ENCODE measurements at regions not wholly inside any gene's neighbourhood (a gene's known extent, or its start where the extent isn't known, plus 50 kb on each side); places are given as distances from the start of the nearest gene placed in this dataset.
A peak's percentile ranks its signal among the peaks of the same experiment; 100 is the strongest.

DNA sequence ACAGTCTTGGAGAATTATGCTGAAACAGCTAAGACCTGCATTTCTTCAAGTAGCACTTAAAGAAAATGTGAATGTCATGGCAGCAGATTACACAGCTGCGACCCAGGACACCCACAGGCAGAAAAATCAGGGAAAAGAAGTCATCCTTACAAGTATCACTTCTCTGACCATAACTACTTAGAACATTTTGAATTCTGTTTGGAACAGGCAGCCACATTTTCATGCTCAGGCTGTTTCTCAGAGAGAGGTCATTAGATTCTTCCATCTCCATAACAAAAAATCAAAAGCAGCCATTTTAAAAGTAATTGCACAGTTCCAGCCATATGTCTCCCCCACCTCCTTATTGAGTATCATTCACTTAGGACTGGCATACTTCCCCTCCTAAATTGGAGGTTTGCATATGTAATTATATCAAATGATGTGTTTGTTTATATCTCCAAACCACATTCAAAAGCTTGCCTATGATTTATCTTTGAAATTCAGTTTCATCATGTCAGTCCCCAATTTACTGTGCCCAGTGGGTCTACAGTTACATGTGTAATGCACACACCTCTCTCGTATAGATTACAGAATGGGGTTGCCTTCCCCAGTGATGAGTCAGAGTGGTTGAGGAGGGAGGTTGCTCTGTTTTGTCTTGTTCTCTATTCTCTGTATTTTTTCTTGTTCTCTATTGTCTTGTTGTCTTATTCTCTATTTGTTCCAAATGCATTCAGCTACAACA lies 276.5 kb upstream of the MTNR1B start:
- Histone ChIP-seq H3K4me1 (ENCODE audit: insufficient read depth) (peaks cover 2% of the 10 kb centered on the region; the same call in 1 of the 2 replicates), H3K36me3 (ENCODE audit: low read depth) (no peaks in the 10 kb centered on the region), H3K4me2 (ENCODE audit: unreplicated experiment) (no peak overlapping the region), H3K27ac (no peak overlapping the region), H3K4me3 (no peak overlapping the region), H3K9ac (no peak overlapping the region), H4K20me1 (ENCODE audit: insufficient read depth) (no peaks in the 10 kb centered on the region), H3K9me3 (ENCODE audit: low read depth) (no peaks in the 10 kb centered on the region), H3K27me3 (replicated peaks; ENCODE audit: insufficient read depth) (no peaks in the 10 kb centered on the region), H3K79me2 (ENCODE audit: insufficient read depth) (no peaks in the 10 kb centered on the region), H3K9me2 (ENCODE audit: insufficient read depth) (no peaks in the 10 kb centered on the region), H2AFZ (no peak overlapping the region), H3F3A (ENCODE audit: insufficient read depth) (0 out of 2 replicates have a peak, but pooled peaks cover 2% of the 10 kb centered on the region)
- TF ChIP-seq EZH2 (IDR thresholded peaks at IDR 0.05; ENCODE audit: insufficient read depth, poor library complexity, severe bottlenecking) (no peak), EZH2phosphoT487 (IDR thresholded peaks at IDR 0.05; ENCODE audit: insufficient read depth, low read depth) (no peak)
- 31% methylated on average over 2 of the region's 2 CpGs for WGBS, 2 experiments (ENCODE audit: low coverage in 1 of 2, low lambda C conversion rate in 2 of 2, missing lambda C conversion rate in 2 of 2)
- peak; percentile 25 for DNase-seq
- in situ Hi-C loops (cut with MboI), result no loop called here

DNA sequence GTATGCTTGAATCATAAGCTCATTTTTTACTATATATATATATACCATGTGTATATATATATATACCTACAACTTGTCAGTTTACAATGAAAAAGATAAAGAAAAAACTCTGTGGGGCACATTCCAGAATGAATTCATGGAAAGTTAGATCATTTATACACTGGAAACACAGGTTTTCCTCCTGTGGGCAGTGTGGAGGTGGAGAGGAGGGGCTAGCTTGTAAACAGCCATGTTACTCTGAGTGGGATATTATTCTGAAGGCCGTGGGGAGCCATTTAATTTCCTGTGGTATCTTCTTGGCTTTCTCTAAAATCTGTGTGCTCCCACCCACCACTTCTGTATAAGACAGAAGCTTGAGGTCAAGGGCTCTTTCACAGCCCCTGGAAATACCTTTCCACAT lies 273.4 kb upstream of the MTNR1B start:
- no peak overlapping the region for H2AFZ ChIP-seq
- H3K27me3 ChIP-seq (replicated peaks; ENCODE audit: insufficient read depth), result no peaks in the 10 kb centered on the region
- WGBS, 2 experiments (ENCODE audit: low coverage in 1 of 2, low lambda C conversion rate in 2 of 2, missing lambda C conversion rate in 2 of 2), result 92 to 96% methylated on average over 1 of the region's 1 CpG
- no peaks in the 10 kb centered on the region for H3K9me2 ChIP-seq (ENCODE audit: insufficient read depth)
- H3K27ac ChIP-seq, result no peak overlapping the region
- TF ChIP-seq EZH2 (IDR thresholded peaks at IDR 0.05; ENCODE audit: insufficient read depth, poor library complexity, severe bottlenecking) (no peak), EZH2phosphoT487 (IDR thresholded peaks at IDR 0.05; ENCODE audit: insufficient read depth, low read depth) (no peak)
- no peaks in the 10 kb centered on the region for H3K79me2 ChIP-seq (ENCODE audit: insufficient read depth)
- H3K4me2 ChIP-seq (ENCODE audit: unreplicated experiment), result no peak overlapping the region
- no peak overlapping the region for H3K4me3 ChIP-seq
- peaks cover 4% of the 10 kb centered on the region; the same call in 1 of the 2 replicates for H3K4me1 ChIP-seq (ENCODE audit: insufficient read depth)
- no peak overlapping the region for H3K9ac ChIP-seq
- no peak for DNase-seq
- H3K36me3 ChIP-seq (ENCODE audit: low read depth), result no peaks in the 10 kb centered on the region
- in situ Hi-C loops (cut with MboI), result no loop called here
- 0 out of 2 replicates have a peak, but pooled peaks cover 5% of the 10 kb centered on the region for H3F3A ChIP-seq (ENCODE audit: insufficient read depth)
- H4K20me1 ChIP-seq (ENCODE audit: insufficient read depth), result no peaks in the 10 kb centered on the region
- H3K9me3 ChIP-seq (ENCODE audit: low read depth), result no peaks in the 10 kb centered on the region

DNA sequence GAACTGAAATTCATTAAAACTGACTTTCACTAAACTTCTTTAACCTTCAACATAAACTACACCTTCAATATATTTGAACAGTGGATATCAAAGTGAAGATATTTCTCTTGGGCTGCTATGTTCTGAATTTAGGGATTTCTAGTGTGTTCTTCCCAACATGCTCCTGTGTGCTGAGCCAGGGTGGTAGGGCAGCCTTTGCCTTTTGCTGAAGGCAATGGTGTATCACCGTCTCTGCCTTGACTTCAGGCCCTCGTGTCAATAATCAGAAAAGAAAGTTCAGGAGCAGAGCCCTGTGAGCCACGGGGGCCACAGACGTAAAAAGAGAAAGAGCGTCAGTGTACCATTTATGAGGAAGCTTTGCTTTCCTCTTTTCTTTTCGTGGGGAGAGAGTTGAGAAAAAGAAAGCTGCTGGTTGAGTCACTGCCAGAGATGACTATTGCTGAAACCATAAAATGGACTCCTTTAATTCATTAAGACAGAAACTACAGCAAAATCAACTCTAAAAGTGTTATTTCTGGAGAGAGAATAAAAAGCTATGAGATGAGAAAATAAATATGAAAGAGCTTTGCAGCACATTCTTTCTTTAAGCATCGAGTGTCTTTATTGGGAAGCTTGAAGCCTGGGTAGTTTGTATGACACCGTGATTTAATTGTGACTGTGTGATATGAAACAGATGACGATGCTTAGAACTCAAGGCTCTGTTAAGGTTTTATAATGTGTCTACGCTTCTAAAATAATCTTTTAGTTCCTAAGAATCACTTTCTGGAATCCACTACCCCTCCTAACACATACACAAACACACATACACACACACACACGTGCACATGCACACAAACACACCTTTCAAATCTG lies 271.8 kb upstream of the MTNR1B start:
- no peaks in the 10 kb centered on the region for H3K27me3 ChIP-seq (replicated peaks; ENCODE audit: insufficient read depth)
- no peaks in the 10 kb centered on the region for H3K79me2 ChIP-seq (ENCODE audit: insufficient read depth)
- peaks cover 11% of the 10 kb centered on the region for H3K4me1 ChIP-seq (ENCODE audit: insufficient read depth)
- in situ Hi-C loops (cut with MboI), result no loop called here
- no peaks in the 10 kb centered on the region for H3K9me3 ChIP-seq (ENCODE audit: low read depth)
- H3K9me2 ChIP-seq (ENCODE audit: insufficient read depth), result no peaks in the 10 kb centered on the region
- DNase-seq, result peak; percentile 70
- H3K36me3 ChIP-seq (ENCODE audit: low read depth), result no peaks in the 10 kb centered on the region
- H3K27ac ChIP-seq, result peak overlapping the region; percentile 32; the same call in 1 of the 2 replicates
- TF ChIP-seq EZH2 (IDR thresholded peaks at IDR 0.05; ENCODE audit: insufficient read depth, poor library complexity, severe bottlenecking) (no peak), EZH2phosphoT487 (IDR thresholded peaks at IDR 0.05; ENCODE audit: insufficient read depth, low read depth) (no peak)
- H3K4me3 ChIP-seq, result peak overlapping the region; percentile 66
- H3F3A ChIP-seq (ENCODE audit: insufficient read depth), result peaks cover 11% of the 10 kb centered on the region
- WGBS, 2 experiments (ENCODE audit: low coverage in 1 of 2, low lambda C conversion rate in 2 of 2, missing lambda C conversion rate in 2 of 2), result 5 to 9% methylated on average over 11 of the region's 11 CpGs
- H2AFZ ChIP-seq, result peak overlapping the region; percentile 91
- H4K20me1 ChIP-seq (ENCODE audit: insufficient read depth), result no peaks in the 10 kb centered on the region
- peak overlapping the region; percentile 62 for H3K9ac ChIP-seq
- H3K4me2 ChIP-seq (ENCODE audit: unreplicated experiment), result peak overlapping the region; percentile 93

DNA sequence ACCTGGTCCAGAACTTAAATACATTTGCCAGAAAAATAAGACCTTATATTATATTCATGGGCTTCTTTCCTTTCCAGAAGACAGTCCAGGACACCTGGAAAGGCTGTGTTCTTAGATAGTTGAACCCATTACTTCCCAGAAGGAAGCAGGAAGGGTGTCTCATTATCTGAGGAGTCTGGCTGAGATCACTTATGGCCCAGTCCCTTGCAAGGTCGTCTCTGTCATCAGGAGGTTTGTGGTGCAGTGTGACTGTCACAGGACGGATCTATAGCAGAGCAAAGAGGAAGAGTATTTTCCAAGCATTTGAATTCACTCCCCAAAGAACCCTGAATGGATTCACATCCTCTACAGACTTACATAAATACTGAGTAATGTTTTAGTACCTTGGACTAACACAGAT lies 270.7 kb upstream of the MTNR1B start:
- H3K9me2 ChIP-seq (ENCODE audit: insufficient read depth), result no peaks in the 10 kb centered on the region
- in situ Hi-C loops (cut with MboI), result no loop called here
- 48% methylated on average over 2 of the region's 2 CpGs for WGBS, 2 experiments (ENCODE audit: low coverage in 1 of 2, low lambda C conversion rate in 2 of 2, missing lambda C conversion rate in 2 of 2)

More for the DNA sequence above, 270.7 kb upstream of the MTNR1B start:
- H3K79me2 ChIP-seq (ENCODE audit: insufficient read depth), result no peaks in the 10 kb centered on the region
- H3K27me3 ChIP-seq (replicated peaks; ENCODE audit: insufficient read depth), result no peaks in the 10 kb centered on the region
- H3K9me3 ChIP-seq (ENCODE audit: low read depth), result no peaks in the 10 kb centered on the region
- no peak overlapping the region for H3K4me2 ChIP-seq (ENCODE audit: unreplicated experiment)
- H4K20me1 ChIP-seq (ENCODE audit: insufficient read depth), result no peaks in the 10 kb centered on the region
- H3K4me3 ChIP-seq, result no peak overlapping the region
- no peak overlapping the region for H3K9ac ChIP-seq
- H3K4me1 ChIP-seq (ENCODE audit: insufficient read depth), result peaks cover 21% of the 10 kb centered on the region
- TF ChIP-seq EZH2 (IDR thresholded peaks at IDR 0.05; ENCODE audit: insufficient read depth, poor library complexity, severe bottlenecking) (no peak), EZH2phosphoT487 (IDR thresholded peaks at IDR 0.05; ENCODE audit: insufficient read depth, low read depth) (no peak)
- H3F3A ChIP-seq (ENCODE audit: insufficient read depth), result peaks cover 21% of the 10 kb centered on the region
- no peak overlapping the region for H2AFZ ChIP-seq
- no peak overlapping the region for H3K27ac ChIP-seq
- no peak for DNase-seq
- H3K36me3 ChIP-seq (ENCODE audit: low read depth), result no peaks in the 10 kb centered on the region

Data from GM23248 (cell line).